ENCODE measurements at regions not wholly inside any gene's neighbourhood (a gene's known extent, or its start where the extent isn't known, plus 50 kb on each side); places are given as distances from the start of the nearest gene placed in this dataset.

GRCh38 chr2:220473611-220474010 lies 846.2 kb downstream of the SLC4A3 start:
- TF ChIP-seq CTCF (conservative IDR thresholded peaks at IDR 0.05; ENCODE audit: low read depth, low read length), result no peak
- no peak overlapping the region for H3K4me3 ChIP-seq (ENCODE audit: low read length)
- no peak for DNase-seq (ENCODE audit: low read depth)

GRCh38 chr2:220476877-220477276 lies 849.4 kb downstream of the SLC4A3 start:
- TF ChIP-seq CTCF (conservative IDR thresholded peaks at IDR 0.05; ENCODE audit: low read depth, low read length), result no peak
- no peak for DNase-seq (ENCODE audit: low read depth)
- H3K4me3 ChIP-seq (ENCODE audit: low read length), result no peak overlapping the region

GRCh38 chr2:220478305-220479058 lies 851.1 kb downstream of the SLC4A3 start:
- no peak overlapping the region for H3K4me3 ChIP-seq (ENCODE audit: low read length)
- no peak for TF ChIP-seq CTCF (conservative IDR thresholded peaks at IDR 0.05; ENCODE audit: low read depth, low read length)
- no peak for DNase-seq (ENCODE audit: low read depth)

- DNase-seq (ENCODE audit: low read depth), result no peak
- no peak for TF ChIP-seq CTCF (conservative IDR thresholded peaks at IDR 0.05; ENCODE audit: low read depth, low read length)
Measured at GRCh38 chr2:220482716-220483115, 855.3 kb downstream of the SLC4A3 start.

GRCh38 chr2:220489121-220489520 lies 861.7 kb downstream of the SLC4A3 start:
- no peak for DNase-seq (ENCODE audit: low read depth)
- TF ChIP-seq CTCF (conservative IDR thresholded peaks at IDR 0.05; ENCODE audit: low read depth, low read length), result no peak
- no peak overlapping the region for H3K4me3 ChIP-seq (ENCODE audit: low read length)

More at GRCh38 chr2:220482716-220483115, 855.3 kb downstream of the SLC4A3 start:
- no peak overlapping the region for H3K4me3 ChIP-seq (ENCODE audit: low read length)

GRCh38 chr2:220491670-220492069 lies 864.2 kb downstream of the SLC4A3 start:
- H3K4me3 ChIP-seq (ENCODE audit: low read length), result no peak overlapping the region
- no peak for DNase-seq (ENCODE audit: low read depth)
- no peak for TF ChIP-seq CTCF (conservative IDR thresholded peaks at IDR 0.05; ENCODE audit: low read depth, low read length)

- H3K4me3 ChIP-seq (ENCODE audit: low read length), result no peak overlapping the region
- no peak for DNase-seq (ENCODE audit: low read depth)
- no peak for TF ChIP-seq CTCF (conservative IDR thresholded peaks at IDR 0.05; ENCODE audit: low read depth, low read length)
Measured at GRCh38 chr2:220493871-220494525, 866.6 kb downstream of the SLC4A3 start.
